CD8-positive, alpha-beta memory T cell (primary cell): ENCODE measurements at regions not wholly inside any gene's neighbourhood (a gene's known extent, or its start where the extent isn't known, plus 50 kb on each side); places are given as distances from the start of the nearest gene placed in this dataset.

ENCODE experiments used
- CTCF ChIA-PET: fragments of 350-600 bp; sonication (Branson Sonifier 250); formaldehyde crosslinking; loops from one replicate; lab custom pipeline; 2021; ENCODE audit warnings: antibody characterized with exemption; lab: Charles Lee
- POLR2A ChIA-PET: fragments of 350-600 bp; sonication (Branson Sonifier 250); formaldehyde crosslinking; loops from one replicate; lab custom pipeline; 2021; ENCODE audit warnings: antibody characterized with exemption; lab: Charles Lee
- DNase-seq, 5 donors: peaks; one replicate each; pipeline versions ENCODE4 v3.0.0 to v3.0.0-alpha.2; 2020 to 2022; ENCODE audit warnings: mixed read lengths in 1 of 5
- H3K27ac ChIP-seq: one replicate; pipeline ENCODE4 v1.7.0; 2013; ENCODE audit warnings: low read depth, mild to moderate bottlenecking, low read length, moderate library complexity
- H3K27me3 ChIP-seq: 2 replicates; pipeline ENCODE4 v1.7.0; 2013; ENCODE audit warnings: low read length, mild to moderate bottlenecking; ENCODE audit not compliant: insufficient read depth, poor library complexity, severe bottlenecking
- H3K36me3 ChIP-seq: 2 replicates; pipeline ENCODE4 v1.7.0; 2013; ENCODE audit warnings: mild to moderate bottlenecking, low read length, moderate library complexity; ENCODE audit not compliant: insufficient read depth
- H3K4me1 ChIP-seq: 2 replicates; pipeline ENCODE4 v1.7.0; 2013; ENCODE audit warnings: mild to moderate bottlenecking, low read length, moderate library complexity; ENCODE audit not compliant: insufficient read depth
- H3K4me3 ChIP-seq: 2 replicates; pipeline ENCODE4 v1.7.0; 2013; ENCODE audit warnings: mild to moderate bottlenecking, low read length
- H3K9me3 ChIP-seq: 2 replicates; pipeline ENCODE4 v1.7.0; 2013; ENCODE audit warnings: mild to moderate bottlenecking, low read length
- H3K27ac Mint-ChIP-seq, 8 donors: one replicate each; pipeline ENCODE4 v1.8.0; 2020 to 2021; ENCODE audit warnings: mixed read lengths in 8 of 8, mild to moderate bottlenecking in 6 of 8, inconsistent platforms in 3 of 8, moderate library complexity in 3 of 8
- H3K27me3 Mint-ChIP-seq, 2 donors: one replicate each; pipeline ENCODE4 v1.8.0; 2020 to 2021; ENCODE audit warnings: mixed read lengths in 2 of 2, mild to moderate bottlenecking in 1 of 2, moderate library complexity in 1 of 2
- H3K36me3 Mint-ChIP-seq, 3 donors: one replicate each; pipeline ENCODE4 v1.8.0; 2020 to 2021; ENCODE audit warnings: mixed read lengths in 3 of 3, inconsistent platforms in 1 of 3, mild to moderate bottlenecking in 1 of 3
- H3K4me1 Mint-ChIP-seq, 3 donors: one replicate each; pipeline ENCODE4 v1.8.0; 2020 to 2021; ENCODE audit warnings: mixed read lengths in 3 of 3, inconsistent platforms in 1 of 3, mild to moderate bottlenecking in 1 of 3
- H3K4me3 Mint-ChIP-seq, 7 donors: one replicate each; pipeline ENCODE4 v1.8.0; 2020 to 2021; ENCODE audit warnings: mixed read lengths in 7 of 7, mild to moderate bottlenecking in 6 of 7, moderate library complexity in 4 of 7, inconsistent platforms in 2 of 7
- H3K9me3 Mint-ChIP-seq, 5 donors: one replicate each; pipeline ENCODE4 v1.8.0; 2020 to 2022; ENCODE audit warnings: mixed read lengths in 5 of 5, mild to moderate bottlenecking in 3 of 5, moderate library complexity in 2 of 5, inconsistent platforms in 1 of 5

DNA sequence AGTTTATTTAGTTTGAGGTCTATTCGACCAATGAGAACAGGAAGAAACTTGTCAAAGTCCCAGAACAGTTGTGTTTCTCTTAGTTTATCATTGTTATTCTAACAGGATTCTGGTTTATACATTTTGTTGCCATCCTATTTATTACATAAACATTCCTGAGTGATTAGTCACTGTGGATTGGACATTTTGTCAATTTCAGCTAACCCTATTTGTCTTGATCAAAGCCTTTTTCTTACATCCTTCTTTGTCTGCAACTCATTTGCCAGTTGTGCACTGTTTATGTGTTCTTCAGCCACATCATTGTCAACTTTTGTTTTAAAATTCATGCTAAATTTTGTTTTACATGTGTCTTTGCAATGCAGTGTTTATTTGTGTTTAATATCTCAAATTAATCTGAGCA, 886.0 kb upstream of the SLC10A2 start:
- H3K9me3 Mint-ChIP-seq = peaks cover 0 to 15% (median 13%) of the 10 kb centered on the region in 5 donors
- no peak overlapping the region for H3K27ac Mint-ChIP-seq
- Histone ChIP-seq H3K27me3 (no peaks in the 10 kb centered on the region), H3K4me3 (no peak overlapping the region), H3K9me3 (no peaks in the 10 kb centered on the region), H3K36me3 (no peaks in the 10 kb centered on the region), H3K27ac (no peak overlapping the region), H3K4me1 (no peaks in the 10 kb centered on the region)
- H3K36me3 Mint-ChIP-seq = no peaks in the 10 kb centered on the region
- ChIA-PET POLR2A (no interaction called here), CTCF (no interaction called here)
- H3K4me3 Mint-ChIP-seq = no peak overlapping the region
- no peaks in the 10 kb centered on the region for H3K27me3 Mint-ChIP-seq
- no peak for DNase-seq
- H3K4me1 Mint-ChIP-seq = no peaks in the 10 kb centered on the region

DNA sequence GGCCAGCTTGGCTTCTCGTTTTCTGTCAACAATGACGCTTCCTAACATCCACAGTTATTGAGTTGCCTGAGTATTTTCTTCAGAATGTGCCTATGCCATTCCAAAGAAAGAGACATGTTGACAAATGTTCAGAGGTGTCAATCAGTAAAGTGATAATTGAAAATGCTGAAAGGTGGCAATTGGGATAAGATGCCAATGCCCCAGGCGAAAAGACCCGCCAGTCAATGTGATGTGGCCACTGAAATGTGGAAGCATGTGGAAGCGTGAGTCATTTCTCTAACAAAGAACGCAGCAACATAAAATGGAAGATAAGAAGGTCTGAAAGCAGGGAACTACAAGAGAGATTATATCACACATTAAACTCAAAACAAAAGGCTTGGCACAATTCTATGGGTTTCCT, 882.2 kb upstream of the SLC10A2 start:
- H3K4me3 Mint-ChIP-seq = no peak overlapping the region
- no peak overlapping the region for H3K27ac ChIP-seq

DNA sequence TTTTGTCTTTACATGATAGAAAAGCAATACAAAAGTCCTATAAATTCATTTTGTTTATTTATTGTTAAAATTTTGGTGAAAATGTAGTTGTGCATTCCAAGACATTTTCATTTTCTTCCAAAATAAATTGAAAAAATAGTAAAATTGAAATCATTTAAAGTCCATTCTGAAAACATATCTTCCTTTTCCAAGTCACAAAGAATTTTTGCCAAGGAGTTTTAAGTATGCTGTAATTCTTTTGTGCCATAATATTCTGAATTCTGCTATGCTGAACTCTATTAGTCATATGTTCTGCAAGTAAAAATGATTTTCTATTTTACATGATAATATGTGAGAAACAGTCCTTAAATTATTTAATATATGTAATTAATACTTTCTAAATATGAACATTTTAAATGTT, 879.6 kb upstream of the SLC10A2 start:
- Mint-ChIP-seq H3K4me3 (no peak overlapping the region), H3K27me3 (no peaks in the 10 kb centered on the region), H3K4me1 (no peaks in the 10 kb centered on the region), H3K9me3 (peaks cover 0 to 7% (median 2%) of the 10 kb centered on the region in 5 donors), H3K27ac (no peak overlapping the region), H3K36me3 (no peaks in the 10 kb centered on the region)
- no peak for DNase-seq
- H3K4me3 ChIP-seq = no peak overlapping the region
- H3K27ac ChIP-seq = no peak overlapping the region
- ChIA-PET CTCF (no interaction called here), POLR2A (no interaction called here)
- H3K36me3 ChIP-seq = no peaks in the 10 kb centered on the region
- H3K27me3 ChIP-seq = no peaks in the 10 kb centered on the region
- no peaks in the 10 kb centered on the region for H3K4me1 ChIP-seq
- no peaks in the 10 kb centered on the region for H3K9me3 ChIP-seq

More for the DNA sequence above, 882.2 kb upstream of the SLC10A2 start:
- Mint-ChIP-seq H3K9me3 (peaks cover 2 to 7% (median 6%) of the 10 kb centered on the region in 5 donors), H3K27me3 (no peaks in the 10 kb centered on the region), H3K36me3 (no peaks in the 10 kb centered on the region), H3K4me1 (no peaks in the 10 kb centered on the region), H3K27ac (no peak overlapping the region)
- Histone ChIP-seq H3K36me3 (no peaks in the 10 kb centered on the region), H3K4me1 (no peaks in the 10 kb centered on the region), H3K4me3 (no peak overlapping the region), H3K27me3 (no peaks in the 10 kb centered on the region), H3K9me3 (no peaks in the 10 kb centered on the region)
- ChIA-PET POLR2A (no interaction called here), CTCF (no interaction called here)
- DNase-seq = no peak

DNA sequence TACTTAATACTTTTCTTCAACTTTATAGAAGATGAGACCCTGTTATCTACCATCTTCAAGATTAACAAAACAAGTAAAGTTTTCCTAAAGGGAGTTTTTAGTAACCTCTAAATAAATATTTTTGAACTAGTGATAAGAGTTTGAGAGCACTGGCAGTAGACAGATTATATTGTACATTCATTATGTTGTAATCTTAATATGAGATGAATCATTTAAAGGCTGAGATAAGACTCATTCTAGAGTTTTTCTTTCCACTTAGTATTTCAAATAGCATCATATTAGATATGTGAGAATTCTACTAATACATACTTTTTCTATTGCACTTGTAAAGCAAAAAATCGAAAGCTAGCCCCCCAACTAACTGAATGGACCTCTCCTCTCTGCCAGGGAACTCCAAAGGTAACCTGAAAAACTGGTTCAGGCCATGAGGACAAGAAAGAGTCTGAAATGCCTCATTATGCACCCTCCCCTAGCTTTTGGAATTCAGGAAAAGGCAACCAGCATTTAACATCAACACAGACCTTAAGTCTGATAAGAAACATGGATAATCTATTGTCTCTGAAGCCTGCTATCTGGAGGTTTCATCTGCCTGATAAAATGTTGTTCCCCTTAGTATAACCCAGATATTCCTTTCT, 875.4 kb upstream of the SLC10A2 start:
- no peaks in the 10 kb centered on the region for H3K9me3 ChIP-seq
- CTCF ChIA-PET = no interaction called here
- no peaks in the 10 kb centered on the region for H3K36me3 ChIP-seq
- Mint-ChIP-seq H3K36me3 (no peaks in the 10 kb centered on the region), H3K27ac (no peak overlapping the region), H3K27me3 (no peaks in the 10 kb centered on the region), H3K4me3 (no peak overlapping the region), H3K4me1 (no peaks in the 10 kb centered on the region), H3K9me3 (peaks cover 0 to 4% (median 0%) of the 10 kb centered on the region in 5 donors)
- POLR2A ChIA-PET = no interaction called here
- H3K27ac ChIP-seq = no peak overlapping the region
- no peak for DNase-seq
- no peaks in the 10 kb centered on the region for H3K27me3 ChIP-seq
- no peaks in the 10 kb centered on the region for H3K4me1 ChIP-seq
- H3K4me3 ChIP-seq = no peak overlapping the region

DNA sequence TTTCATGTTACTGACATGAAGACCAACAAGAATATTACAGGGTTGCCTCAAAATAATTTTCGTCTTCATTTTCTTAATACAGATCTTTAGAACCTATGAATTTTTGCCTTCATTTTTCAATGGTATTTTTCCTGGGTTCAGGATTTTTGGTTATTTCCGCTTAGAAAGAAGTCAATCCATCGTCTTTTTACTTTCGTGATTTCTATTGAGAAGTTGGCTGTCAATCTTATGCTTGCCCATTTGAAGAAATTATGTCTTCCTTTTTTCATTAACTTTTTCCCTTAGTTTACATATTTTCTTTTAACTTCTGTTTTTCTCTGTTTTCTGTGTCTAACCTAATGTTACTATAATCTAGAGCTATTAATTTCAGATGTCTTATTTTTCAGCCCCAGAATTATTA, 868.9 kb upstream of the SLC10A2 start:
- Mint-ChIP-seq H3K4me3 (no peak overlapping the region), H3K27me3 (no peaks in the 10 kb centered on the region), H3K27ac (no peak overlapping the region), H3K9me3 (peaks cover 3 to 13% (median 4%) of the 10 kb centered on the region in 5 donors), H3K36me3 (no peaks in the 10 kb centered on the region), H3K4me1 (no peaks in the 10 kb centered on the region)
- ChIA-PET CTCF (no interaction called here), POLR2A (no interaction called here)
- Histone ChIP-seq H3K9me3 (no peaks in the 10 kb centered on the region), H3K36me3 (no peaks in the 10 kb centered on the region), H3K4me3 (no peak overlapping the region), H3K27ac (no peak overlapping the region), H3K4me1 (no peaks in the 10 kb centered on the region), H3K27me3 (no peaks in the 10 kb centered on the region)
- DNase-seq = no peak

DNA sequence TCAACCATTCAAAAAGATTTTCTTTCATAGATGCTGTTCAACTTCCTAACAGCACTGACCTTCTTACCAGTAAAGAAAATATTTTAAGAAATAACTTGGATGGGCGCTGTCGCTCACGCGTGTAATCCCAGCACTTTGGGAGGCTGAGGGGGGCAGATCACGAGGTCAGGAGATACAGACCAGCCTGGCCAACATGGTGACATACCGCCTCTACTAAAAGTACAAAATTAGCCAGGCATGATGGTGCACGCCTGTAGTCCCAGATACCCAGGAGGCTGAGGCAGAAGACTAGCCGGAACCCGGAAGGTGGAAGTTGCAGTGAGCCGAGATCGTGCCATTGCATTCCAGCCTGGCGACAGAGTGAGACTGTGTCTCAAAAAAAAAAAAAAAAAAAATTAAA, 865.7 kb upstream of the SLC10A2 start:
- no peaks in the 10 kb centered on the region for H3K27me3 Mint-ChIP-seq
- Histone ChIP-seq H3K27ac (no peak overlapping the region), H3K9me3 (no peaks in the 10 kb centered on the region), H3K4me3 (no peak overlapping the region), H3K27me3 (no peaks in the 10 kb centered on the region), H3K36me3 (no peaks in the 10 kb centered on the region), H3K4me1 (no peaks in the 10 kb centered on the region)
- POLR2A ChIA-PET = no interaction called here
- no peaks in the 10 kb centered on the region for H3K4me1 Mint-ChIP-seq
- H3K9me3 Mint-ChIP-seq = peaks cover 2 to 13% (median 6%) of the 10 kb centered on the region in 5 donors
- no peak overlapping the region for H3K4me3 Mint-ChIP-seq
- CTCF ChIA-PET = no interaction called here
- no peak for DNase-seq
- H3K27ac Mint-ChIP-seq = no peak overlapping the region
- H3K36me3 Mint-ChIP-seq = no peaks in the 10 kb centered on the region

DNA sequence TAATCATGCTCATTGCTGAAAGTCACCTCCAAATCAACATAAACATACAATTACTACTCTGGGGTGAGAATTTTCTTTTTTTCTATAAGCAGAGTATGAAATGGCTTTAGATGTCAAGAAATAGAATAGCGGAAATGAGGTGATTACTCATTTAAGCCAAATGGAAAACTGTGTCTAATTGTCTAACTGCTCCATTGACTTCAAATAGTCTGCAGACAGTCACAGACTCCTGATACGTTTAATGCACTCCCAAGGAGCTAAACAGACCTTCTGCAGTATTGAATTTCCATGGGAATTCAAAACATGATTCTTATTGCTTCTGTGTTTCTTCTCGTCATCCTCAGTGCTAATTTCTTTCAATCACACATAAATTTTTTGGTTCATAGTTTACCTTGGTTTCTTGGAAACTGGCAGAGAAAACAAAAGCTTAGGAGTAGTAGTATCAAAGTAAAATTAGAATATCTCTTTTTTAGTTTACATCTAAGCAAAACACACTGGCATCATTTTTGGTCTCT, 865.2 kb upstream of the SLC10A2 start:
- H3K9me3 ChIP-seq = no peaks in the 10 kb centered on the region
- H3K27ac ChIP-seq = no peak overlapping the region
- no peak overlapping the region for H3K4me3 ChIP-seq
- H3K4me1 ChIP-seq = no peaks in the 10 kb centered on the region
- DNase-seq = no peak
- Mint-ChIP-seq H3K9me3 (peaks cover 2 to 13% (median 6%) of the 10 kb centered on the region in 5 donors), H3K36me3 (no peaks in the 10 kb centered on the region), H3K4me3 (no peak overlapping the region), H3K27ac (no peak overlapping the region), H3K4me1 (no peaks in the 10 kb centered on the region), H3K27me3 (no peaks in the 10 kb centered on the region)
- H3K36me3 ChIP-seq = no peaks in the 10 kb centered on the region
- CTCF ChIA-PET = no interaction called here
- H3K27me3 ChIP-seq = no peaks in the 10 kb centered on the region
- POLR2A ChIA-PET = no interaction called here

DNA sequence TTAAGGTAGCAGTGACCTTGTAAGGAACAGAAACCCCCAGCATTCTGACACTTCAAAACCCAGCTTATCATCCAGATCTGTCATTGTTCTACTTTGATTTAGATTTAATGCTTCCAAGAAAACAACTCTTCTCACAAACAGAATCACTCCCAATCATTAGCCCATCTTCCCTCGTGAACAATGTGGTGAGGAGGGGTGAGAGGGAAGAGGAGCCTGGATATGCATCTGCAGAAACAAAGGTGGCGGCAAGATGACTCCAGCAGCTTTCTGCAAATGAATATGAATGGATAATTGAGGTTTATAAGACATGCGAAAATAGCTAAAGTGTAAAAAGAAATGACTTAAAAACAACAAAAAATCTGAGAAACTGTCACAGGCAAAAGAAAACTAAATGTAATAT, 859.9 kb upstream of the SLC10A2 start:
- ChIA-PET POLR2A (no interaction called here), CTCF (no interaction called here)
- Mint-ChIP-seq H3K27me3 (no peaks in the 10 kb centered on the region), H3K36me3 (no peaks in the 10 kb centered on the region), H3K27ac (no peak overlapping the region), H3K4me3 (no peak overlapping the region), H3K9me3 (peaks cover 0 to 13% (median 3%) of the 10 kb centered on the region in 5 donors), H3K4me1 (no peaks in the 10 kb centered on the region)
- Histone ChIP-seq H3K4me1 (no peaks in the 10 kb centered on the region), H3K4me3 (no peak overlapping the region), H3K9me3 (no peaks in the 10 kb centered on the region), H3K36me3 (no peaks in the 10 kb centered on the region), H3K27me3 (no peaks in the 10 kb centered on the region), H3K27ac (no peak overlapping the region)
- no peak for DNase-seq
